Panc1 (cell line): ENCODE measurements at regions not wholly inside any gene's neighbourhood (a gene's known extent, or its start where the extent isn't known, plus 50 kb on each side); places are given as distances from the start of the nearest gene placed in this dataset.

Source experiments
- CTCF ChIP-seq: fragments of 450-650 bp; IDR thresholded peaks from 2 replicates; pipeline ENCODE4 v1.5.1; 2017; ENCODE audit warnings: mild to moderate bottlenecking
- POLR2AphosphoS5 ChIP-seq: IDR thresholded peaks from 2 replicates; pipeline ENCODE4 v1.6.1; 2012; ENCODE audit warnings: mild to moderate bottlenecking, low read depth, low read length, moderate library complexity
- REST ChIP-seq, 2 experiments: IDR thresholded peaks; 2 replicates each; pipeline ENCODE4 v1.6.1; 2011 to 2012; ENCODE audit warnings: low read depth in 2 of 2, control low read depth in 1 of 2, low read length in 1 of 2, mild to moderate bottlenecking in 1 of 2, moderate library complexity in 1 of 2; ENCODE audit not compliant: insufficient read depth in 1 of 2

- TF ChIP-seq REST (IDR thresholded peaks at IDR 0.05; ENCODE audit: insufficient read depth in 1 of 2, low read depth in 2 of 2, low read length in 1 of 2) (no peak), CTCF (no peak), POLR2AphosphoS5 (no peak)
Measured at GRCh38 chr4:164462471-164462870, 291.5 kb upstream of the SMIM31 start.
